NCI-H146 treated with DMSO at 0.1 percent for 48 hours (cell line): ENCODE measurements at regions not wholly inside any gene's neighbourhood (a gene's known extent, or its start where the extent isn't known, plus 50 kb on each side); places are given as distances from the start of the nearest gene placed in this dataset.

Experiments
- DNase-seq: peaks from one replicate; lab custom pipeline; 2025; ENCODE audit not compliant: unreplicated experiment; lab: John Stamatoyannopoulos, UW

- no peak for DNase-seq
Observed at GRCh38 chr11:80637571-80637970, 1196.7 kb upstream of the TENM4 start.

DNA sequence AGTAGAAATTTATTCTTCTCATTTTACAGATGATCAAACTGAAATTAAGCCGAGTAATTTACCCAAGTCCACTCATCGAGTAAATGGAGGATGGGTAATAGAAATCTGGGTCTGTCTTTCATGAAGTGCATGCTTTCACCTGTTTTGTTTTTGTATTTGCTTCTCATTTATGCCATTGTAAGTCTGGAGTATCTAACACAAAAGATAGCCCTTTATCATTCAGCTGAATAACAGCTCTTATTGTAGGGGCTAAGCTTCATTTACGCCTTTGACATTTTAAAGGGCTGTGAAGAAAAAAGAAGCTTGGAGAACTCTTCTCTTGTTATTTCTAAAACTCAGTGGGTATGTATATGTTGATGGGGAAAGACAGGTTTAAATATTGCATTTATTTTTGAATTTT, 1196.2 kb upstream of the TENM4 start:
- no peak for DNase-seq

DNA sequence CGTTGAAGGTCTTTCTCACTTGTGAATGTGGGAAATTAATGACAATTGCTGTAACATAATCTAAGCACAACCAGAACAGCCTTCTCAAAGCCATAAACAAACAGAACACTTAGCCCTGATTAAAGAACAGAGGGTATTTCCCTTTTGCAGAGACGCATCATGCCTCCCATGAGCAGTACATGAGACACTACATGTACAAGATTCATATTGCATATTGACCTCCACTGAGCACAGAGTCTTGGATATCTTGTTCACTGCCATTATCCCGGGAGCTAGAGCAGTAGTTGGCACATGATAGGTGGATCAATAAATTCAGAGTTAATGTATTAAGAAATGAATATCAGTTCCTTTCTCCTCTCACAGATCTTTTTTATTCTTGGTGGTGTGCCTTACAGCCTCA, 1194.3 kb upstream of the TENM4 start:
- DNase-seq: no peak

DNA sequence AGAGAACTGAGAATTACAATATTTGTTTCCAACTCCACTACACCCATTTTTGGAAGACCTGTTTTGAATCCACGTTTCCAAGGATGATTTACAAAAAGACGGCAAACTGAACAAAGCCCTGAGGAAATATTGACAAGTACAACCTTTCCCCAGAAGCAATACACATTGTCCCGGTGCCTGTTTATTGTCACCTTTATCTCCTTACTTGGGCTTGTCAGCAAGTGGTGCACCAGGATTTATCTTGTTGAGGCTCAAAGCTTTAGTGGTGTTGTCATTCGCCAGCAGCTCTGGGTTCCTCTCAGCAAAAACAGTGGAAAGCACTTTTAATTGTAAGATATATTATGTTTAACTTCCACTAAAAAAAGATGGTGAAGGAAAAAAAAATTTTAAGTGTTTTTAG, 1191.9 kb upstream of the TENM4 start:
- DNase-seq: no peak

- DNase-seq: no peak
Observed at GRCh38 chr11:80632156-80632555, 1191.3 kb upstream of the TENM4 start.

GRCh38 chr11:80629466-80629865, 1188.6 kb upstream of the TENM4 start:
- DNase-seq: no peak

GRCh38 chr11:80627364-80627763, 1186.5 kb upstream of the TENM4 start:
- DNase-seq: no peak

DNA sequence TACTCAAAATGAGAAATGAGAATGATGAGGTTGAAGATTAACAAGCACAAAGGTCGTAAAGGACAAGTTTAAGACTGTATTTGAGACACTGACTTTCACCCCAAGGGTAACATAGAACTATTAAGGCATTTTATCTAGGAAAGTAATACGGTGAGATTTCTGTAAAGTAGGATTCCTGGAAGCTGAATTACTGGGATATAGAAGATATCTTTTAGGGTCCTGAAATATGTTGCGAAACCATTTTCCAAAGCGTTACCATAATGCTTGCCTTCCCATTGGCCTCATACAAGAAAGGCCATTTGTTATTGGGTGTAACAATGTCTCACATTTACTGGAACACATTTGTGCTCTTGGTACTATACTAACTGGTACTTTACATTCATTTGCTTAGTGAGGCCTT, 1185.9 kb upstream of the TENM4 start:
- DNase-seq: no peak

DNA sequence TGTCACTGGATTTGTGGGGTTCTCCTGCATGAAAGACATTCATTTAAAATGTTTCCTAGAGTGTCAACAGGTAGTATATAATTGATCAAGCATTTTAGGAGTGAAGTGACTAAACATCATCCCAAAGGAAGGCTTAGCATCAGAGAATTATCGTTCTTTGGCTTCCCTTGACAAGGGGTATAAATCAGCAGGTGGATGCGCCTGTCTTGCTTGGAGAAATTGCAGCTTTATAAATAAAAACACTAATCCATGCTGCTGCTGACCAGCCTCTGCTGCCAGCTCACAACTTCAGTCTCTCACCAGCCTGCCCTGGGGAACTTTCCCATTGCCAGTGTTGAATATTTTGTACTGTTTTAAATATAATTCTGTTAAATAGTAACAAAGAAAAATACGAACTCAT, 1184.7 kb upstream of the TENM4 start:
- DNase-seq: no peak

- DNase-seq: no peak
Observed at GRCh38 chr11:80621871-80622270, 1181.0 kb upstream of the TENM4 start.

GRCh38 chr11:80620867-80621266, 1180.0 kb upstream of the TENM4 start:
- no peak for DNase-seq

DNA sequence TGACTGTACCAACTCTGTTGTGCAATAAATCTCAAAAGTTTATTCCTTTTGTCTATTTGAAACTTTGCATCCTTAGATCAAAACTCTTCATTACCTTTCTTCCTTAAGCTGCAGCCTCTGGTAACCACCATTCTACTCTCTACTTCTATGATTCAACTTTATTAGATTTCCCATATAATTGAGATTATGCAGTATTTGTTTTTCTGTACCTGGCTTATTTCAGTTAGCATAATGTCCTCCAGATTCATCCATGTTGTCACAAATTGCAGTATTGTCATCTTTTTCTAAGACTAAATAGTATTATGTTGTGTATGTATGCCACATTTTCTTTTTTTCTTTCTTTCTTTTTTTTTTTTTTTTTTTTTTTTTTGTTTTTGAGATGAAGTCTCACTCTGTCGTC, 1176.3 kb upstream of the TENM4 start:
- DNase-seq: no peak

DNA sequence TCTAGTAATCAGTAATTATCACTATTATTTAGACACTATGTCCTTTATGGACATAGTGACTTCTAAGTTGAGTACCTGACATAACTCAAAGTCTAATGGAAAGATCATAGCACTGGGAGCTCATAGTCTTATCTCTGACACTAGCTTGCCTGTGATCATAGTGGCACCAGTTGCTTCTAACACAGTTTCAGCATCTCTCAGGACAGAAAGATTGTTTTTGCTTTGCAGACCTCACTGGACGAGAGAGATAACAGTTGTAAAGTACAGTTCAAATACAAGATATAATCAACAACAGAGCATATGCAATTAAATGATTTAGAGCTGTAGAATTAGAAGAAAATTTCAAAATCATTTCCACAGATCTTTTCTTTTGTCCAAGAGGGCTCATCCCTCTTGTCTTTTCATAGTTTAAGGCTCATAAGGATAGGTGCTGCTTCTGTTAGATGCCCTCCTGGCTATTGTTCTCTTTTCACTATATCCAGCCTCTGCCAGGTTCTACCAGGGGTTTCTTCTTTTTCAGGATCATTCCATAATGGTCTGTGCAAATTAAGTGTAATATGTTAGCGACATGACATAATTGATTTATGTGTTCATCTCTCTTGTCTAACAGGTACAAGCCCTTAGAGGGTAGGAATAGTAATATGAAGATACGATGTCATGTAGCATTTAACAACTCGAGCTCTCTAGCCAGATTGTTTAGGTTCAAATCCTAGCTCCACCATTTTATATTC, 1175.4 kb upstream of the TENM4 start:
- DNase-seq: no peak

- DNase-seq: no peak
Observed at GRCh38 chr11:80613655-80614054, 1172.8 kb upstream of the TENM4 start.

GRCh38 chr11:80610516-80610915, 1169.7 kb upstream of the TENM4 start:
- DNase-seq: no peak

- DNase-seq: no peak
Observed at GRCh38 chr11:80603472-80603871, 1162.6 kb upstream of the TENM4 start.

DNA sequence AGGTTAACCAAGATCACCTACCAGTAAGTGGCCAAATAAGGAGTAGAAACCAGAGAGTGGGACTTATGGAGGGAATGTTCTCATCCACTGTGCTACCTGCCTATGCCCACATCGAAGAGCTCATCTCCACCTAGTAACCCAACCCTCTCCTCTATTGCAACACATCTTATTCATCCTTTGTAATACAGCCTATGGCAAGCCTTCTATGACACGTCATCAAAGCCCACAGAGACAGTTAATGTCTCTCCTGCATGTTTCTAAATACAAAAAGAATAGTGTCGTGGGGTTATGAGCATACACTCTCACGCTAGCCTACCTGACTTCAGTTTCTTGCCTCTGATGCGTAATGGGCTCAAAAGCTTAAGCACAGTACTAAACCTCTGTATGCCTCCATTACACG, 1158.1 kb upstream of the TENM4 start:
- DNase-seq: no peak

- no peak for DNase-seq
Observed at GRCh38 chr11:80596291-80596810, 1155.5 kb upstream of the TENM4 start.

DNA sequence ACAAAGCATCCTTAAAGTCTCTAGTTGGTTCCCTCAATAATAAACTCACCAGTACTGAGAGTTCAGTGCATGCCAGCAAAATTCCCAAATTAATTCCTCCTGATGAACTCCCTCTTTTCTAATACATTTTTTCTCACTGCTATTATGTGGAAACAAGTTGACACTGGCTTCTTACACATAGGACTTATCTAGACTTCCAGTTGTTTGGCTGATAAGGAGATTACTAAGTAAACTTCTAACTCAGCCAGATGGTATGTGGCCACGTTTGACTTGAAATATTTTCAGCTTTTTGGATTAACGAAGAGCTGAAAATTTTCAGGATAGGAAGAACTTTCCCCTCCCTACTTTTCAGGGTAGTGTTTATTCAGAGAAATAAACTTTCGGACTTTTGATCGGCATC, 1154.2 kb upstream of the TENM4 start:
- no peak for DNase-seq

DNA sequence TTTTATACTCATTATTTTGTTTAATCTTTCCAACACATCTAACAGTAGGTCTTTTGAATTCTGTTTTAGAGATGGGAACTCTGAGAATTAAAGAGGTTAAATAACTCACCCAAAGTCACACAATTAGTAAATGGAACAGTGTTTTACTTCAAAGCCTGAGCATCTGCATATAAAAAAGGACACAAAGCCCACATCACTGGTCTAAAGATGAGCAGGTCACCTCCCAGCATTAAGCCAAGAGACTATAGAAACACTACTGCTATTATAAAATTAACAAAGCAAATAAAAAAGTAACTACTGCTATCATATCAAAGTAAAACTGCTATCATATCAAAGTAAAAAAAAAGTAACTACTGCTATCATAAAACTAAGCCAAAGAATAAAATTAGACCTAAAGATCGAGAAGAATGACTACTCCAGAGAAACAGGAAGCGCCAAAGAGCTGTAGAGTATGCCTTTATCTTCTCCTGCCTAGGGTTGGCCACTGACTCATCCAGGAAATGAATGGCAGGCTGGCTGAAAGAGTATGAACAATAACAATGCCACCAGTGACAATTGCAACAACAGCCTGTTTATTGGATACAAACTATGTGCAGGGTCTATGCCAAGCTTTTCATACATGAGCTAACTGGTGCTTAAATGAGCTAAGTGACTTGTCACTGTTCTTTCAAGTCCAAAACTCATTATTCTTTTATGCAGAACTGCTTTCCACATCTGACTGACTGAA, 1153.0 kb upstream of the TENM4 start:
- no peak for DNase-seq

DNA sequence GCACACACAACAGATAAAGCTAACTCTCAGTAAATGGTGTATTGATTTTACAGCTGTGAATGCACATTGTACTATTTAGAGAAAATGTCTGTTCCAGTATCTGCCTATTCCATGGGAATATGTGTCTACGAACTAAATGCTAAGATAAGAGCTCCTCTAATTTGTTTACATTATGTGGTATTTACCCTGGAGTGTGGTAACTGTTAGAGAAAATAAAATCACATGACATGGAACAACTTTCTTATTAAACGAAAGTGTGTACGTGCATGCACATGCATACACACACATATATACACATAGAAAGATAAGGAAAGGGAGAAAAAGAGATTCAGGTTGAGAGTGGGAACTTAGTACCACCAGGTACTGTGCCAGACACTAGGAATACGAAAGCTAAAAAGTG, 1151.7 kb upstream of the TENM4 start:
- no peak for DNase-seq

DNA sequence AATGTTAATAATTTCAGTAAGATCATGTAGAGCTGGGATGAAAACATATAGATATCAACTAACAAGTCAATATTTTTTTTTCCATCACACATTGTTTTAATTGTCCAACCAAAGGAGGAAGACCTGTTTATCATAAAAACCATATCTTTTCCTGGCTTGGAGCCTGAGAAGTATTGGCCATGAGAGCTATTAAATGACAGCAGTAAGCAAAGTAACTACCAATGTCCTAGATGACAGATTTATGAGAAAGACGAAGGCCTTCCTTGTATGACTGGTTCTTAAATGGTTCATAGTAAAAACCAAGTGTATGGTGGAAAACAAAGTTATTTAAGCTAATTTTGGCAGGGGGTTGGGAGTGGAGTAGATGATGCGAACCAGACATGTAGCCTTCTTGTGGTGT, 1147.1 kb upstream of the TENM4 start:
- no peak for DNase-seq

- DNase-seq: no peak
Observed at GRCh38 chr11:80586464-80586863, 1145.6 kb upstream of the TENM4 start.
